Glutamatergic neuron (in vitro differentiated cells): ENCODE measurements at regions not wholly inside any gene's neighbourhood (a gene's known extent, or its start where the extent isn't known, plus 50 kb on each side); places are given as distances from the start of the nearest gene placed in this dataset.

Source experiments
- DNase-seq: peaks from one replicate; pipeline ENCODE4 v3.0.0; 2022
- H3K27ac Mint-ChIP-seq: one replicate; pipeline ENCODE4 v1.8.0; 2020; ENCODE audit warnings: mild to moderate bottlenecking, mixed read lengths, inconsistent platforms; ENCODE audit not compliant: unreplicated experiment
- H3K27me3 Mint-ChIP-seq: one replicate; pipeline ENCODE4 v1.8.0; 2020; ENCODE audit warnings: mild to moderate bottlenecking, moderate library complexity, mixed read lengths, inconsistent platforms; ENCODE audit not compliant: unreplicated experiment
- H3K36me3 Mint-ChIP-seq: one replicate; pipeline ENCODE4 v1.8.0; 2020; ENCODE audit warnings: mild to moderate bottlenecking, mixed read lengths, inconsistent platforms; ENCODE audit not compliant: unreplicated experiment
- H3K4me1 Mint-ChIP-seq: one replicate; pipeline ENCODE4 v1.8.0; 2020; ENCODE audit warnings: mild to moderate bottlenecking, low read depth, mixed read lengths, inconsistent platforms; ENCODE audit not compliant: unreplicated experiment
- H3K4me3 Mint-ChIP-seq: one replicate; pipeline ENCODE4 v1.8.0; 2020; ENCODE audit warnings: mild to moderate bottlenecking, mixed read lengths, inconsistent platforms; ENCODE audit not compliant: unreplicated experiment
- H3K9me3 Mint-ChIP-seq: one replicate; pipeline ENCODE4 v1.8.0; 2020; ENCODE audit warnings: mild to moderate bottlenecking, moderate library complexity, mixed read lengths, inconsistent platforms; ENCODE audit not compliant: unreplicated experiment
- CTCF ChIP-seq: fragments of 200-600 bp; sonication (generic); IDR thresholded peaks from one replicate; pipeline ENCODE4 v1.5.0; 2021; ENCODE audit not compliant: partially characterized antibody, unreplicated experiment

GRCh38 chr12:42689699-42690098, 100.2 kb upstream of the PRICKLE1 start:
- Mint-ChIP-seq H3K4me3 (no peak overlapping the region), H3K4me1 (no peaks in the 10 kb centered on the region), H3K9me3 (no peaks in the 10 kb centered on the region), H3K27ac (no peak overlapping the region), H3K27me3 (no peaks in the 10 kb centered on the region), H3K36me3 (no peaks in the 10 kb centered on the region)
- no peak for TF ChIP-seq CTCF
- no peak for DNase-seq

- Mint-ChIP-seq H3K4me1 (no peaks in the 10 kb centered on the region), H3K9me3 (no peaks in the 10 kb centered on the region), H3K27ac (no peak overlapping the region), H3K27me3 (no peaks in the 10 kb centered on the region), H3K36me3 (no peaks in the 10 kb centered on the region), H3K4me3 (no peak overlapping the region)
- no peak for TF ChIP-seq CTCF
- no peak for DNase-seq
Measured at GRCh38 chr12:42686514-42687172, 97.1 kb upstream of the PRICKLE1 start.

- no peak overlapping the region for H3K4me3 Mint-ChIP-seq
- no peaks in the 10 kb centered on the region for H3K9me3 Mint-ChIP-seq
- no peak overlapping the region for H3K27ac Mint-ChIP-seq
- no peaks in the 10 kb centered on the region for H3K4me1 Mint-ChIP-seq
- H3K36me3 Mint-ChIP-seq: no peaks in the 10 kb centered on the region
- DNase-seq: no peak
- TF ChIP-seq CTCF: no peak
- no peaks in the 10 kb centered on the region for H3K27me3 Mint-ChIP-seq
Measured at GRCh38 chr12:42684802-42685071, 95.2 kb upstream of the PRICKLE1 start.

DNA sequence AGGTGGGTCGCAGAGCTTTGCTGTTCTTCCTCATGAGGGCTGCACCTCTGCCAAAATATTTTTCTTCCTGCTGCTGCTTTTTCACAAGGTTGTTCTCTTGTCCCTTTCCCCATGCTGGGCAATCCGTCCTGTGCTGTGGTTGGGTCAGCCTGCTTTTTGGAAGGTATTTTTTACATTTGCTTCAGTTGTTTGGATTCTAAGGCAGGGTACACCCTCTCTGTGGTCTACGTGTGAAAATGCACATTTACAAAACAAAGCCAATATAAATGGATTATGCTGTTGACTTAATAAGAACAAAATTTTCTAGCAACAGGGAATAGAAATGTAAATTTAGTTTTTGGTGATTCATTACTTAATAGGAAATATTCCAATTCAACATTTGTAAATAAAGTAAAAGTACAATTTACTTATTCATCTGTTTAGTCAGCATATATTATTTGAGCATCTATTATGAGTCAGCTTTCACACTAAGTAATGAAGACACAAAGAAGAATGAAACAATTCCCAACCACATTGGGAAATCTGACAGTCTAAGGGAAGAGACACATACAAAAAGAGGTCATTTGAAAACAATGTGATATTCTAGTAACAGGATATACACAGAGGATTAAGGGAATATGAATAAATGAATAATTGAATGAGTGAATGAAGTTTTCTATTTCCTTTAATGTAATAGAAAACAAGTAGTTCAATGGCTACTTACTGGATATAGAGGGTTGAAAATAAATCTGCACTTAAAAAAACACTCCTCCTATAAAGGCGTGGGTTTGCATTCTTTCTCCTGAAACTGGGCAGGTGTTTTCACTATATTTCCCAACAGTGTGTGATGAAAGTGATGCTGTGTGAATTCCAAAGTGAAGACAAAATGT, 94.6 kb upstream of the PRICKLE1 start:
- no peak for DNase-seq
- no peak for TF ChIP-seq CTCF
- H3K27me3 Mint-ChIP-seq: no peaks in the 10 kb centered on the region
- H3K27ac Mint-ChIP-seq: no peak overlapping the region
- H3K4me1 Mint-ChIP-seq: no peaks in the 10 kb centered on the region
- H3K9me3 Mint-ChIP-seq: no peaks in the 10 kb centered on the region
- H3K36me3 Mint-ChIP-seq: no peaks in the 10 kb centered on the region
- no peak overlapping the region for H3K4me3 Mint-ChIP-seq

DNA sequence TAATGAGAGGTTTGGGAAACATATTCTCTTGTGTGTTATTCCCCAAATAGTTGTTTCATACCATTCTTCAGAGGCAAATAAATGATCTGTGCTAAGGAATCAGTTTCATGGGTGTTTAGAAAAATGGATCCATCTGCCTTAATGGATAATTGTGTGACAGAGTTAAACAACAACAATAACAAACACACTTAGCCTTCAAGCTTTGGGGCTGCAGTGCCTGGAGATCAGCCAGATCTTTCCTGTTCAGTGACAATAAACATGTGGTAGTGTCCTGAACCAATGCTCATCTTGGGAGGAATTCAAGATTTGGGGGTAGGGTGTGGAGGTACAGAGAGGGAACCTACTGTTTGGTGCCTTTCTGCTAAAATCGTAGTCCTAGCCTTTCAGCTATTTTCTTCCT, 93.7 kb upstream of the PRICKLE1 start:
- TF ChIP-seq CTCF: no peak
- Mint-ChIP-seq H3K4me1 (no peaks in the 10 kb centered on the region), H3K36me3 (no peaks in the 10 kb centered on the region), H3K4me3 (no peak overlapping the region), H3K27ac (no peak overlapping the region), H3K9me3 (no peaks in the 10 kb centered on the region), H3K27me3 (no peaks in the 10 kb centered on the region)
- no peak for DNase-seq
